ENCODE measurements at regions not wholly inside any gene's neighbourhood (a gene's known extent, or its start where the extent isn't known, plus 50 kb on each side); places are given as distances from the start of the nearest gene placed in this dataset.

DNA sequence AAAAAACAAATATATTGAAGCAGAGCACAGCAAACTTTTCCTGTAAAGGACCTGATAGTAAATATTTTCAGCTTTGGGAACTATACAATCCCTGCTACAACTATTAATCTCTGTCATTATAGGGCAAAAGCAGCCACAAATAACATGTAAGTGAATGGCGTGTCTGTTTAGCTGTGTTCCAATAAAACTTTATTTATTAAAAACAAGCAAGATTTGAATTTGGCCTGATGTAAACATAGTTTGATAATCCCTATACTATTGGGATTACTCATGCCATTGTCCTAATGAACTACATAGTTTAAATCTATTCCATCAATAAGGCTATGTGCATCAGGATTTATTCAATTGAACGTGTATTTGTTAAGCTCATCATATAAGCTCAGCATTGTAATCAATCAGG lies 286.8 kb upstream of the CNTN6 start:
- no peak for TF ChIP-seq EZH2 (IDR thresholded peaks at IDR 0.05; ENCODE audit: low read depth)
- TF ChIP-seq, protein P1, sequence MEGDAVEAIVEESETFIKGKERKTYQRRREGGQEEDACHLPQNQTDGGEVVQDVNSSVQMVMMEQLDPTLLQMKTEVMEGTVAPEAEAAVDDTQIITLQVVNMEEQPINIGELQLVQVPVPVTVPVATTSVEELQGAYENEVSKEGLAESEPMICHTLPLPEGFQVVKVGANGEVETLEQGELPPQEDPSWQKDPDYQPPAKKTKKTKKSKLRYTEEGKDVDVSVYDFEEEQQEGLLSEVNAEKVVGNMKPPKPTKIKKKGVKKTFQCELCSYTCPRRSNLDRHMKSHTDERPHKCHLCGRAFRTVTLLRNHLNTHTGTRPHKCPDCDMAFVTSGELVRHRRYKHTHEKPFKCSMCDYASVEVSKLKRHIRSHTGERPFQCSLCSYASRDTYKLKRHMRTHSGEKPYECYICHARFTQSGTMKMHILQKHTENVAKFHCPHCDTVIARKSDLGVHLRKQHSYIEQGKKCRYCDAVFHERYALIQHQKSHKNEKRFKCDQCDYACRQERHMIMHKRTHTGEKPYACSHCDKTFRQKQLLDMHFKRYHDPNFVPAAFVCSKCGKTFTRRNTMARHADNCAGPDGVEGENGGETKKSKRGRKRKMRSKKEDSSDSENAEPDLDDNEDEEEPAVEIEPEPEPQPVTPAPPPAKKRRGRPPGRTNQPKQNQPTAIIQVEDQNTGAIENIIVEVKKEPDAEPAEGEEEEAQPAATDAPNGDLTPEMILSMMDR (conservative IDR thresholded peaks at IDR 0.05): no peak
